Keratinocyte (primary cell): ENCODE measurements at regions not wholly inside any gene's neighbourhood (a gene's known extent, or its start where the extent isn't known, plus 50 kb on each side); places are given as distances from the start of the nearest gene placed in this dataset.

Experiments used
- DNase-seq: peaks from one replicate; pipeline ENCODE4 v3.0.0-alpha.2; 2011; ENCODE audit warnings: low read depth, missing footprints, low spot score
- FAIRE-seq: peaks from 2 replicates; lab custom pipeline; 2011; peaks lifted over from hg19 to GRCh38; lab: Jason Lieb, UNC
- H2AFZ ChIP-seq: 2 replicates; pipeline ENCODE4 v1.6.0; 2012; ENCODE audit warnings: low read length, control low read depth, inconsistent platforms; ENCODE audit not compliant: control insufficient read depth
- H3K27ac ChIP-seq: 2 replicates; pipeline ENCODE4 v1.5.1; 2011; ENCODE audit warnings: low read length; ENCODE audit not compliant: control insufficient read depth, insufficient read depth
- H3K27me3 ChIP-seq: 3 replicates; pipeline ENCODE4 v1.6.0; 2011; ENCODE audit warnings: low read length; ENCODE audit not compliant: control insufficient read depth, insufficient read depth; ENCODE audit errors: extremely low read depth
- H3K36me3 ChIP-seq, 2 experiments: 2 replicates in 1 of 2; 3 replicates in 1 of 2; pipeline ENCODE4 v1.5.1; 2011; ENCODE audit warnings: low read length in 2 of 2, mild to moderate bottlenecking in 1 of 2; ENCODE audit not compliant: control insufficient read depth in 2 of 2, insufficient read depth in 2 of 2; ENCODE audit errors: extremely low read depth in 1 of 2
- H3K4me1 ChIP-seq: 3 replicates; pipeline ENCODE4 v1.5.1; 2011; ENCODE audit warnings: low read length; ENCODE audit not compliant: control insufficient read depth, insufficient read depth; ENCODE audit errors: extremely low read depth
- H3K4me2 ChIP-seq: 3 replicates; pipeline ENCODE4 v1.6.0; 2011; ENCODE audit warnings: low read depth, low read length; ENCODE audit not compliant: control insufficient read depth, insufficient read depth; ENCODE audit errors: extremely low read depth
- H3K4me3 ChIP-seq, 3 experiments: fragments of 200-600 bp in 1 of 3; sonication (generic) in 1 of 3; 2 replicates in 2 of 3; 3 replicates in 1 of 3; pipeline ENCODE4 v1.5.1; 2011 to 2016; ENCODE audit warnings: low read length in 3 of 3, mild to moderate bottlenecking in 3 of 3, control low read depth in 2 of 3, inconsistent platforms in 1 of 3, low read depth in 1 of 3, mixed read lengths in 1 of 3, mixed run types in 1 of 3, moderate library complexity in 1 of 3; ENCODE audit not compliant: control insufficient read depth in 2 of 3, insufficient read depth in 2 of 3; ENCODE audit errors: extremely low read depth in 1 of 3
- H3K79me2 ChIP-seq: 2 replicates; pipeline ENCODE4 v1.6.0; 2012; ENCODE audit warnings: low read length; ENCODE audit not compliant: control insufficient read depth, insufficient read depth
- H3K9ac ChIP-seq: 3 replicates; pipeline ENCODE4 v1.6.0; 2011; ENCODE audit warnings: low read length; ENCODE audit not compliant: control insufficient read depth, insufficient read depth; ENCODE audit errors: extremely low read depth
- H3K9me1 ChIP-seq: 3 replicates; pipeline ENCODE4 v1.6.0; 2011; ENCODE audit warnings: low read length; ENCODE audit not compliant: control insufficient read depth, insufficient read depth; ENCODE audit errors: extremely low read depth
- H3K9me3 ChIP-seq: 2 replicates; pipeline ENCODE4 v1.5.1; 2012; ENCODE audit warnings: low read depth, low read length; ENCODE audit not compliant: control insufficient read depth
- H4K20me1 ChIP-seq: 3 replicates; pipeline ENCODE4 v1.6.0; 2011; ENCODE audit warnings: low read length; ENCODE audit not compliant: control insufficient read depth, insufficient read depth; ENCODE audit errors: extremely low read depth
- EZH2 ChIP-seq: IDR thresholded peaks from one replicate; pipeline ENCODE4 v1.6.1; 2012; ENCODE audit warnings: inconsistent platforms, mild to moderate bottlenecking, low read length, moderate library complexity
- dilution Hi-C: fragments of 300-500 bp; cut with MboI; formaldehyde crosslinking; loops from one replicate; pipeline ENCODE4 v1.7.0; 2020; ENCODE audit warnings: low sequenced_read_pairs; ENCODE audit not compliant: extremely low pct_ligation_motif_present
- TF ChIP-seq, protein P1 (sequence below), 3 experiments: IDR thresholded peaks in 1 of 3; conservative IDR thresholded peaks in 1 of 3; optimal IDR thresholded peaks in 1 of 3; 2 replicates in 2 of 3; 3 replicates in 1 of 3; pipeline versions ENCODE3 to v1.5.1; 2011; ENCODE audit warnings: low read length in 3 of 3, mild to moderate bottlenecking in 3 of 3, moderate library complexity in 2 of 3, control low read depth in 1 of 3, inconsistent platforms in 1 of 3; ENCODE audit not compliant: insufficient read depth in 2 of 3; ENCODE audit errors: extremely low read depth in 1 of 3

DNA sequence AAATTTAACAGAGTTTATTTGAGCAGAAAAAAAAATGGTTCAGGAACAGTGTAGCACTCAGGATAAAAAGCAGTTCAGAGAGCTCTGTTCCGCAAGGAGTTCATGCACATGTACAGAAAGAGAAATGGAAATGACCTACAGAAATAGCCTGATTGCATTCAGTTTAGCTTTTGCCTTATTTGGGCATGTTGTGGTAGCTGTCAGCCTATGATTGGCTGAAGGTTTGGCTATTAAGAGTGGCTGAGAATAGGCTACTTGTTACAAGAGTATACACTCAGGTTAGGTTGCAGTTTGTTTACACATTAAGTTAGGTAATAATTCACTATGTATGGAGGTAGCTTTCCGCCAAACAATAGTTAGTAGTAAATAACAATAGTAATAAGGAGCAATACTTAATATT is 511.0 kb upstream of the TMPRSS15 start:
- Histone ChIP-seq H3K4me2 (no peak overlapping the region), H3K9me3 (peaks cover 2% of the 10 kb centered on the region), H3K4me3 (no peak overlapping the region), H3K36me3 (no peaks in the 10 kb centered on the region), H3K27ac (no peak overlapping the region), H3K9me1 (no peaks in the 10 kb centered on the region), H2AFZ (no peak overlapping the region), H4K20me1 (no peaks in the 10 kb centered on the region), H3K4me1 (no peaks in the 10 kb centered on the region), H3K79me2 (no peaks in the 10 kb centered on the region), H3K27me3 (no peaks in the 10 kb centered on the region), H3K9ac (no peak overlapping the region)
- dilution Hi-C loops: no loop called here
- DNase-seq: no peak
- FAIRE-seq: no peak
- TF ChIP-seq, protein P1, sequence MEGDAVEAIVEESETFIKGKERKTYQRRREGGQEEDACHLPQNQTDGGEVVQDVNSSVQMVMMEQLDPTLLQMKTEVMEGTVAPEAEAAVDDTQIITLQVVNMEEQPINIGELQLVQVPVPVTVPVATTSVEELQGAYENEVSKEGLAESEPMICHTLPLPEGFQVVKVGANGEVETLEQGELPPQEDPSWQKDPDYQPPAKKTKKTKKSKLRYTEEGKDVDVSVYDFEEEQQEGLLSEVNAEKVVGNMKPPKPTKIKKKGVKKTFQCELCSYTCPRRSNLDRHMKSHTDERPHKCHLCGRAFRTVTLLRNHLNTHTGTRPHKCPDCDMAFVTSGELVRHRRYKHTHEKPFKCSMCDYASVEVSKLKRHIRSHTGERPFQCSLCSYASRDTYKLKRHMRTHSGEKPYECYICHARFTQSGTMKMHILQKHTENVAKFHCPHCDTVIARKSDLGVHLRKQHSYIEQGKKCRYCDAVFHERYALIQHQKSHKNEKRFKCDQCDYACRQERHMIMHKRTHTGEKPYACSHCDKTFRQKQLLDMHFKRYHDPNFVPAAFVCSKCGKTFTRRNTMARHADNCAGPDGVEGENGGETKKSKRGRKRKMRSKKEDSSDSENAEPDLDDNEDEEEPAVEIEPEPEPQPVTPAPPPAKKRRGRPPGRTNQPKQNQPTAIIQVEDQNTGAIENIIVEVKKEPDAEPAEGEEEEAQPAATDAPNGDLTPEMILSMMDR (optimal IDR thresholded peaks at IDR 0.05 in 1 of 3, IDR thresholded peaks at IDR 0.05 in 1 of 3, conservative IDR thresholded peaks at IDR 0.05 in 1 of 3; ENCODE audit: extremely low read depth in 1 of 3, insufficient read depth in 2 of 3, low read length in 3 of 3): no peak
- TF ChIP-seq EZH2: no peak

DNA sequence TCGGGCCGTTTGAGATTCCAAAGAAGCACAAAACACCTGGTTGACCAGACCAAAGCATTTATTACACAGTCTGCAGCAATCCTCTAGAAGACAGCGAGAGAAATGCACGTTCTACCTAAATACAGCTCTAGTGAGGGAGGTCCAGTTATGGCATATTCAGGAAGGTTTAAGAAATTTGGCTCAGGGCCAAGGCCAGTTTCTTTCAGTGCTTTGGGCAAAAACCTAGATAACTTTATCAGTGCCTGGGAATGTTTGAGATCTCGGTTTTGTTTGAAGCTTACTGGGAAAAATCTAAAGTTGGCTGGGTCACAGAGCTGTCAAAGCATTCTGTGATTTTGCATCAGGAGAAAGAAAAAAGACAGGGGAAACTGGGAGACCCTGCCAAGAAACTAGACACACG is 514.0 kb upstream of the TMPRSS15 start:
- H3K4me1 ChIP-seq: no peaks in the 10 kb centered on the region
- DNase-seq: no peak
- H3K36me3 ChIP-seq: no peaks in the 10 kb centered on the region
- H4K20me1 ChIP-seq: no peaks in the 10 kb centered on the region
- TF ChIP-seq EZH2: no peak
- TF ChIP-seq, protein P1 (optimal IDR thresholded peaks at IDR 0.05 in 1 of 3, IDR thresholded peaks at IDR 0.05 in 1 of 3, conservative IDR thresholded peaks at IDR 0.05 in 1 of 3; ENCODE audit: extremely low read depth in 1 of 3, insufficient read depth in 2 of 3, low read length in 3 of 3): no peak
- no peak overlapping the region for H3K9ac ChIP-seq
- H3K4me3 ChIP-seq: no peak overlapping the region
- H3K27ac ChIP-seq: no peak overlapping the region
- H2AFZ ChIP-seq: no peak overlapping the region
- no peak overlapping the region for H3K4me2 ChIP-seq
- no peaks in the 10 kb centered on the region for H3K27me3 ChIP-seq
- H3K79me2 ChIP-seq: no peaks in the 10 kb centered on the region
- FAIRE-seq: no peak
- dilution Hi-C loops: no loop called here
- H3K9me1 ChIP-seq: no peaks in the 10 kb centered on the region
- peaks cover 2% of the 10 kb centered on the region for H3K9me3 ChIP-seq
